Bronchial epithelial cell (primary cell): ENCODE measurements at regions not wholly inside any gene's neighbourhood (a gene's known extent, or its start where the extent isn't known, plus 50 kb on each side); places are given as distances from the start of the nearest gene placed in this dataset.
"Not testable (repeated sequence)": the region's sequence is repeated elsewhere in the genome, so short reads cannot be mapped to it uniquely, and the experiment has no call there.

ENCODE experiments used
- DNase-seq: peaks from one replicate; pipeline ENCODE4 v3.0.0-alpha.2; 2010; ENCODE audit warnings: low read depth
- FAIRE-seq: peaks from 2 replicates; lab custom pipeline; 2011; peaks lifted over from hg19 to GRCh38; lab: Jason Lieb, UNC
- H3K27me3 ChIP-seq: 2 replicates; pipeline ENCODE4 v1.5.1; 2011; ENCODE audit warnings: low read length; ENCODE audit not compliant: control insufficient read depth, insufficient read depth
- H3K36me3 ChIP-seq: 2 replicates; pipeline ENCODE4 v1.5.1; 2011; ENCODE audit warnings: low read length; ENCODE audit not compliant: control insufficient read depth, insufficient read depth
- H3K4me3 ChIP-seq: 2 replicates; pipeline ENCODE4 v1.5.1; 2011; ENCODE audit warnings: mild to moderate bottlenecking, low read depth, low read length, control low read depth
- CTCF ChIP-seq: IDR thresholded peaks from 2 replicates; pipeline ENCODE4 v1.5.1; 2011; ENCODE audit warnings: mild to moderate bottlenecking, moderate library complexity, low read length, control low read depth, inconsistent platforms; ENCODE audit not compliant: insufficient read depth, severe bottlenecking

GRCh38 chr11:106311531-106312230 is 234.2 kb downstream of the AASDHPPT start:
- DNase-seq: no peak
- FAIRE-seq: peak; percentile 73

DNA sequence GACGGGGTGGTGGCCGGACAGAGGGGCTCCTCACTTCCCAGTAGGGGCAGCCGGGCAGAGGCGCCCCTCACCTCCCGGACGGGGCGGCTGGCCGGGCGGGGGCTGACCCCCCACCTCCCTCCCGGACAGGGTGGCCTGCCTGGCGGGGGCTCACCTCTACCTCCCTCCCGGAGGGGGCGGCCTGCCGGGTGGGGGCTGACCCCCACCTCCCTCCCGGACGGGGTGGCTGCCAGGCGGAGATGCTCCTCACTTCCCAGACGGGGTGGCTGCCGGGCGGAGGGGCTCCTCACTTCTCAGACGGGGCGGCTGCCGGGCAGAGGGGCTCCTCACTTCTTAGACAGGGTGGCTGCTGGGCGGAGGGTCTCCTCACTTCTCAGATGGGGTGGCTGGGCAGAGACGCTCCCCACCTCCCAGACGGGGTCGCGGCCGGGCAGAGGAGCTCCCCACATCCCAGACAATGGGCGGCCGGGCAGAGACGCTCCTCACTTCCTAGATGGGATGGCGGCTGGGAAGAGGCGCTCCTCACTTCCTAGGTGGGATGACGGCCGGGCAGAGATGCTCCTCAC is 239.8 kb downstream of the AASDHPPT start:
- FAIRE-seq, H3K36me3 ChIP-seq, H3K4me3 ChIP-seq, DNase-seq, H3K27me3 ChIP-seq: not testable (repeated sequence)

More at GRCh38 chr11:106311531-106312230, 234.2 kb downstream of the AASDHPPT start:
- no peaks in the 10 kb centered on the region for H3K36me3 ChIP-seq
- TF ChIP-seq CTCF: no peak
- H3K4me3 ChIP-seq: no peak overlapping the region
- no peaks in the 10 kb centered on the region for H3K27me3 ChIP-seq

GRCh38 chr11:106321601-106322000 is 244.1 kb downstream of the AASDHPPT start:
- no peak for TF ChIP-seq CTCF
- H3K36me3 ChIP-seq: no peaks in the 10 kb centered on the region
- no peak for FAIRE-seq
- DNase-seq: no peak
- no peaks in the 10 kb centered on the region for H3K27me3 ChIP-seq
- no peak overlapping the region for H3K4me3 ChIP-seq

GRCh38 chr11:106322106-106322505 is 244.6 kb downstream of the AASDHPPT start:
- DNase-seq (no peak), FAIRE-seq (no peak)
- no peak for TF ChIP-seq CTCF
- H3K36me3 ChIP-seq: no peaks in the 10 kb centered on the region
- H3K27me3 ChIP-seq: no peaks in the 10 kb centered on the region
- no peak overlapping the region for H3K4me3 ChIP-seq

- H3K36me3 ChIP-seq: no peaks in the 10 kb centered on the region
- H3K4me3 ChIP-seq: no peak overlapping the region
- no peaks in the 10 kb centered on the region for H3K27me3 ChIP-seq
- FAIRE-seq: no peak
- DNase-seq: no peak
- TF ChIP-seq CTCF: no peak
These were observed 248.6 kb downstream of the AASDHPPT start for GRCh38 chr11:106326087-106326486.

- no peak overlapping the region for H3K4me3 ChIP-seq
- TF ChIP-seq CTCF: no peak
- H3K27me3 ChIP-seq: no peaks in the 10 kb centered on the region
- FAIRE-seq (no peak), DNase-seq (no peak)
- no peaks in the 10 kb centered on the region for H3K36me3 ChIP-seq
These were observed 249.7 kb downstream of the AASDHPPT start for GRCh38 chr11:106327134-106327533.
